Fibroblast of peridontal ligament (primary cell): ENCODE measurements at regions not wholly inside any gene's neighbourhood (a gene's known extent, or its start where the extent isn't known, plus 50 kb on each side); places are given as distances from the start of the nearest gene placed in this dataset.

Experiments used
- DNase-seq: peaks from one replicate; pipeline ENCODE4 v3.0.0-alpha.2; 2010; ENCODE audit errors: extremely low read depth

DNA sequence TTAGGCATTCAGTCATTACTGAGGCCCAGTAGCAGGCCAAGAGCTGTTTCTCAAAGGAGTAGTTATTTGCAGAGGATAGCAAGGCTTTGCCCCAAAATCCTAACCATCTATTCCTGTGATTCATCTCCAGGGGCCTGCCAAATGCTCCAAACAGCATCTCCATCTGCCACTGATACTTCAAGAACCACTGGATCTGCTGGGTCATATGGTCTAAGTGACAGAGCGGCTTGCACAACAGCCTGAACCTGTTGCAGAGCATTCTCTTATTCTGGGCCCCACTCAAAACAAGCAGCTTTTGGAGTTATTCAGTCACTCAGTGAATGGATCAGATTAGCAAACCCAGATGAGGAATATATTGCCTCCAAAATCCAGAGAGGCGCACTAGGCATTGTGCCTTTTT lies 68.8 kb upstream of the ALDH1A3 start:
- DNase-seq = peak; percentile 35

DNA sequence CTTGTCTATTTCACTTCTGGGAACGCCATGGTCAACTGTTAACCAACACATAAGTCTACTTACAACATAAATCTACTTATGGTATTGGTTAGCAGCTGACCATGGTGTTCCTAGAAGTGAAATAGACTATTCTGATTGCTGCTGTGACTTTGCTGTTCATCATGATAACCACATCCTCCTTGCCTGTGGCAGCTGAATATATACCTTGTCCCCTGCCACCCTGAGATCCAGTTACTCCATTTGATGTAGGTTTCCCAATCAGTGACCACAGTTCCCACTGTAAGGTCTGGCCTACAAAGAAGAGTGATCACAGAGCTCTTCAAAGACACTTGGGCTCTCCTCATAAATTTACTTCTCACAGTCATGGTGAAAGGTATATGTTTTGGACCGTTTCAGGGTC lies 66.8 kb upstream of the ALDH1A3 start:
- DNase-seq = no peak

DNA sequence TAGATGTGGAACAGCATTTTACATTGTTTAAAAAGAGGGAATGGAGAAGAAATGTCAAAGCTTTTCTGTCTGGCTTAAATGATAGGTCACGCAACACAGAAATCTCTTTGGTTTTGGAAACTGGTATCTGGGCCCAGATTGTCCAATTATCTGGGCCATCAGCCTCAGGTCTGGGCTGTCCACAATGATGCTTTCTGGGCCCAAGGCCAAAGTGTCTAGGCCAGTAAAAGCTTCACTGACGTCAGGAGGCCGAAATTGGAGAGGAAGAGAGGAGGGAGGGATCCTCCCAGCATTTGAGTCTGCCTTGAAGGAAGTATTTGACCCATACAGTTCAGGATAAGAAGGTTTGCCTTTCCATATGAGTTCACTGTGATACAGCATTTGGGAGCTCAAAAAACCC lies 60.7 kb upstream of the ALDH1A3 start:
- DNase-seq = peak; percentile 93

DNA sequence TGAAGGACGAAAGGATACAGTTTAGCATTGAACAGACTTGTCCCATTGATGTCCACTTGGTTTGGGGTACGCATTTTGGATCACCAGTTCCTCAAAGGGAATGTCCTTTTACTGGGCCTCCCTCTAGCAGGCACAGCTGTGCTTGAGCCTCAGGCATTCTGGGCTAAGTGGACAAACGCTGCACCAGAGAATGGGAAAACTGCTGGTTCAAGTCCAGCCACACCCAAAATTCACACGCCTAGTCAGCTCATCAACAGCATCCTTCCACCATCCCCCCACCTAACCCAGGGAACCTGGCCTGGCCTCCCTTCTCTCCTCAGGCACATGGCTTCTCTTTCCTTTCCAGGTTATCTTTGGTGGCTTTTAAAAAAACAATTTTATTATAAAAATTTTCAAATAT lies 59.1 kb upstream of the ALDH1A3 start:
- DNase-seq = no peak

DNA sequence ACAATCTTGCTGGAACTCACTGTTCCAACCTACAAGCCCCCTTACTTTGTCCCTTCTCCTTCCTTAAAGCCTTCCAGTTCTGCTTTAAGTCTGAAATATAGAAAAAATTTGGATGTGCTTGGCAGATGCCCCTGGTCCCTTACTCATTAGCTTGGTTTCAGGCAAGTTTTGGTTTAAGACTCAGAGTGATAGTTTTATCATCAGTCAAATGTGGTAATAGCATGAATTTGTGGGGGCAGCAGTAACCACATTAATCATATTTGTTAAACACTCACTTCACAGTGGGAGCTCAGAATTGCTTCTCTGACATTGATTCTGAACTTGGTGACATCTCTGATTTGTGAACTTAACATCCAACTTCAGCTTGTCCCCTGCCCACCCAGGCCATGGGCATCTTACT lies 58.3 kb upstream of the ALDH1A3 start:
- no peak for DNase-seq

DNA sequence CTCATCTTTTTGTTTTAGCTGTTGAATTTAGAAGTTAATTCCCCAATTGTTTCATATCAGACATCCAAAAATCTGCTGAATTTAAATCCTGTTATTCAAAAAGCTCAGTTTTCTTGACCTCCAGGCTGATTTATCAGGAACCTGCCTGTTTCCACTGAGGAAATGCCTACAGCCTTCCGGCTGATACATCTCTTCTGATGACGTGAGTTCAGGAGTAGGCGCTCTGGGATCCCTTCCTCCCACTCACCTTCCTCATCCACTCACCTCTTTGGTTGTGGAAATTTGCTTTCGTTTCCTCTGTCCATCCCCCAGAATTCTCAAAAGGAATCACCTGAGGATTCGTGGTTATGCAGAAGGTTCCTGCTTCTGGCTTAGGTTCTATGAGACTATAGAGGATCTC lies 55.4 kb upstream of the ALDH1A3 start:
- DNase-seq = no peak

DNA sequence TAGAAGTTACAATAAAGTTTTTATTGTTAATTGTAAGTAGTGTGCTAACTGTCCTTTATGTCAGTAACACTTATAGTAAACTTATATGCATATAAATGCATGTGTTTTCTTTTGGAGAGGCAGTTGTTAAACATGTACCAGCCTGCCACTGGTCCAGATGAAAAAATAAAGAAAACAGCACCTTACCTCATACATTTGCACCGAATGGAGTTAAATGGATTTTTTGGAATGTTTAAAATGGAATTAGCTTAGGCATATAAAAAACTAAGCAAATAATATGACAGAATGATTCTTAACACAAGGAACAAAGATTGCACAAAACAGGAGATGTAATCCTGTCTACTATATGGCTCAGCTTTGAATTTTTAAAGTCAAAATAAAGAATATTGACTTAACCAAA lies 50.2 kb upstream of the ALDH1A3 start:
- no peak for DNase-seq
